ENCODE measurements at regions not wholly inside any gene's neighbourhood (a gene's known extent, or its start where the extent isn't known, plus 50 kb on each side); places are given as distances from the start of the nearest gene placed in this dataset.

DNA sequence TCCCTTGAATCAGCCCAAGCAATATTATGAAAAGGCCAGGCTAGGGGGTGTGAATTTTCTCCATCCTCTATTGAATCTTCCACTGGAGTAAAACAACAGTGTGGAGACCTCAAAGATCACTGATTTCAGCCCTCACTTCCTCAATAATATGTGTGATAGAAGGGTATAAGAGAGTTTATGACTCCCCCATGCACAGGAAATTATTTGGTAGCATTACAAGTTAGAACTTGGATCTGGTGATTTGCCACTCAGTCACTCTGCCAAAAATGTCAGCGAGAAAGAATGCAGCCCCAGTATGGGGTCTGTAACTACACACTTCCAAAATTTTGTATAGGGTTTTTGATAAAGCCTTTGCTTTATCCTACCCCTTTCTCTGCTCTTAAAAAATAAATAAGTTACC is 81.0 kb upstream of the KCNMB2 start:
- Histone ChIP-seq H4K8ac (ENCODE audit: low read depth, low read length) (no peak overlapping the region), H3K23ac (ENCODE audit: low read length) (no peak overlapping the region), H2AFZ (ENCODE audit: insufficient read depth, low read length, poor library complexity) (no peak overlapping the region), H2BK12ac (ENCODE audit: low read length) (no peak overlapping the region), H3K4me1 (ENCODE audit: control insufficient read depth in 1 of 2, insufficient read depth in 2 of 2, low read length in 2 of 2) (no peaks in the 10 kb centered on the region), H3K79me1 (ENCODE audit: low read length) (no peaks in the 10 kb centered on the region), H3K4me3 (ENCODE audit: low read depth, low read length) (no peak overlapping the region), H4K12ac (ENCODE audit: low read depth, low read length) (no peak overlapping the region), H3K36me3 (ENCODE audit: control insufficient read depth in 1 of 2, insufficient read depth in 2 of 2, low read length in 2 of 2) (no peaks in the 10 kb centered on the region), H2BK120ac (ENCODE audit: insufficient read depth, low read length, poor library complexity) (no peak overlapping the region), H4K91ac (ENCODE audit: low read depth, low read length) (no peak overlapping the region), H3K27ac (ENCODE audit: low read depth, low read length) (no peak overlapping the region), H3K4ac (ENCODE audit: low read depth, low read length) (no peak overlapping the region), H3K14ac (ENCODE audit: low read length) (no peak overlapping the region), H3K27me3 (ENCODE audit: insufficient read depth, low read length) (no peaks in the 10 kb centered on the region), H2BK5ac (ENCODE audit: low read depth, low read length, poor library complexity) (no peak overlapping the region), H3K18ac (ENCODE audit: low read length) (no peak overlapping the region), H3K9me3 (ENCODE audit: insufficient read depth, low read depth, low read length) (no peaks in the 10 kb centered on the region), H2AK5ac (ENCODE audit: low read length) (no peak overlapping the region), H3K4me2 (ENCODE audit: low read length) (no peak overlapping the region), H3K9ac (ENCODE audit: low read length) (no peak overlapping the region), H3K79me2 (ENCODE audit: control insufficient read depth, insufficient read depth, low read length, poor library complexity) (no peaks in the 10 kb centered on the region)
- DNase-seq: no peak
- WGBS (ENCODE audit: extremely low coverage, insufficient coverage, insufficient read length): no CpG with 5 or more reads among the region's 1 CpG

DNA sequence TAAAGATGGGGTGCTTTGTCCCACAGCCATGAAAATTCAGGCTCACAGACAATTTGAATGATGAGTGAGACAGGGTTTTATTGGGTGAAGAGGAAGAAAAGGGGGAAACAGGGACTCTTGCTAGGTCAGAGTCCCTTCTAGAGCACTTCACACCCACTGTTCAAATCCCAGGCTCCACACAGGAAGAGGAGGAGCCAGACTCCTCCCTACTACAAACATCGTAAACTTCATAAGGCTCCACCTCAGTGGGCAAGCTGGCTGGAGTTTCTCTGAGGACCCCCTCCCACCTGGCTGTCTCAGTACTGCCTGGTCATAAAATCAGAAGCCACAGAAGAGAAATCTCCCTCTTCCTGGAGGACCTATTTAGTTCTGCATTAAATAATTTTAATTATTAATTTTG is 80.3 kb upstream of the KCNMB2 start:
- no peak overlapping the region for H4K91ac ChIP-seq (ENCODE audit: low read depth, low read length)
- H3K27me3 ChIP-seq (ENCODE audit: insufficient read depth, low read length): no peaks in the 10 kb centered on the region
- WGBS (ENCODE audit: extremely low coverage, insufficient coverage, insufficient read length): no CpG with 5 or more reads among the region's 1 CpG
- H4K8ac ChIP-seq (ENCODE audit: low read depth, low read length): no peak overlapping the region
- H3K4me1 ChIP-seq (ENCODE audit: control insufficient read depth in 1 of 2, insufficient read depth in 2 of 2, low read length in 2 of 2): no peaks in the 10 kb centered on the region
- no peaks in the 10 kb centered on the region for H3K9me3 ChIP-seq (ENCODE audit: insufficient read depth, low read depth, low read length)
- H2AK5ac ChIP-seq (ENCODE audit: low read length): no peak overlapping the region
- no peak overlapping the region for H4K12ac ChIP-seq (ENCODE audit: low read depth, low read length)
- H3K14ac ChIP-seq (ENCODE audit: low read length): no peak overlapping the region
- no peaks in the 10 kb centered on the region for H3K36me3 ChIP-seq (ENCODE audit: control insufficient read depth in 1 of 2, insufficient read depth in 2 of 2, low read length in 2 of 2)
- no peak overlapping the region for H3K23ac ChIP-seq (ENCODE audit: low read length)
- no peak overlapping the region for H3K9ac ChIP-seq (ENCODE audit: low read length)
- H3K4me2 ChIP-seq (ENCODE audit: low read length): no peak overlapping the region
- H3K4me3 ChIP-seq (ENCODE audit: low read depth, low read length): no peak overlapping the region
- no peaks in the 10 kb centered on the region for H3K79me2 ChIP-seq (ENCODE audit: control insufficient read depth, insufficient read depth, low read length, poor library complexity)
- no peak overlapping the region for H2BK5ac ChIP-seq (ENCODE audit: low read depth, low read length, poor library complexity)
- H2BK12ac ChIP-seq (ENCODE audit: low read length): no peak overlapping the region
- no peak overlapping the region for H3K27ac ChIP-seq (ENCODE audit: low read depth, low read length)
- DNase-seq: no peak
- H2AFZ ChIP-seq (ENCODE audit: insufficient read depth, low read length, poor library complexity): no peak overlapping the region
- no peak overlapping the region for H3K18ac ChIP-seq (ENCODE audit: low read length)
- no peak overlapping the region for H3K4ac ChIP-seq (ENCODE audit: low read depth, low read length)
- H2BK120ac ChIP-seq (ENCODE audit: insufficient read depth, low read length, poor library complexity): no peak overlapping the region
- H3K79me1 ChIP-seq (ENCODE audit: low read length): no peaks in the 10 kb centered on the region

DNA sequence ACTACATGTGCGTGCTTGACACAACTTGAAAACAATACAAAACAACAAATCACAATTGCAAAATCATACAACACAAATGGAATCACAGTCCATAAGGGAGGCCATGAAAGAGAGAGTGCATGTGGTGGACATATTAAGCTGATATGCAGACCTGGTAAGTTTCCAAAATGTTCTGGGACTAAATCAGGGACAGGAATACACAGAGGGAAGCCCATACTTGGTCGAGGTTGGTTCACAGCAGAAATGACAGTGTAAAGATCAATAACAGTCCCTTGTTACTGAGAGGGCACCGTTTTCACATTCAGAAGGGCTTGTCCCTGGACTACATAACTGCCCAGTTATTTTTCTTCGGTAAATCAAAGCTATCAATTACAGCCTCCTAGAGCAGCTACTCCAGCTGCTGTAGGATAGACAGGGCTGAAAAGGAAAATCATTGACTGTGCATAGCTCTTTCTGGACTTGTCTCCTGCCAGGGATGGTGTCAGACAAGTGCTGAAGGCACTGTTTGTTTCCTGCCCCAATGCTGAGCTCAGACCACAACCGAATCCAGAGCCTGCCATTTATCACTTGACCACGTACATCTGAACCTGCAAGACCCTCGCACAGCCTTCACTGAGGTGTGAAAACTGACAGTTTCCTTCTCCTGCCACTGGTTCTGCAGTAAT is 79.5 kb upstream of the KCNMB2 start:
- no peak overlapping the region for H3K4ac ChIP-seq (ENCODE audit: low read depth, low read length)
- no peak overlapping the region for H4K91ac ChIP-seq (ENCODE audit: low read depth, low read length)
- no peak overlapping the region for H2BK120ac ChIP-seq (ENCODE audit: insufficient read depth, low read length, poor library complexity)
- no peak overlapping the region for H2AFZ ChIP-seq (ENCODE audit: insufficient read depth, low read length, poor library complexity)
- no peak overlapping the region for H2BK12ac ChIP-seq (ENCODE audit: low read length)
- no peaks in the 10 kb centered on the region for H3K4me1 ChIP-seq (ENCODE audit: control insufficient read depth in 1 of 2, insufficient read depth in 2 of 2, low read length in 2 of 2)
- no peak overlapping the region for H2BK5ac ChIP-seq (ENCODE audit: low read depth, low read length, poor library complexity)
- no peak overlapping the region for H3K18ac ChIP-seq (ENCODE audit: low read length)
- no peak overlapping the region for H3K14ac ChIP-seq (ENCODE audit: low read length)
- no peak overlapping the region for H4K8ac ChIP-seq (ENCODE audit: low read depth, low read length)
- DNase-seq: no peak
- H3K4me3 ChIP-seq (ENCODE audit: low read depth, low read length): no peak overlapping the region
- no peaks in the 10 kb centered on the region for H3K27me3 ChIP-seq (ENCODE audit: insufficient read depth, low read length)
- H3K79me2 ChIP-seq (ENCODE audit: control insufficient read depth, insufficient read depth, low read length, poor library complexity): no peaks in the 10 kb centered on the region
- no peaks in the 10 kb centered on the region for H3K36me3 ChIP-seq (ENCODE audit: control insufficient read depth in 1 of 2, insufficient read depth in 2 of 2, low read length in 2 of 2)
- H3K79me1 ChIP-seq (ENCODE audit: low read length): no peaks in the 10 kb centered on the region
- no peaks in the 10 kb centered on the region for H3K9me3 ChIP-seq (ENCODE audit: insufficient read depth, low read depth, low read length)
- no peak overlapping the region for H4K12ac ChIP-seq (ENCODE audit: low read depth, low read length)
- H3K23ac ChIP-seq (ENCODE audit: low read length): no peak overlapping the region
- no peak overlapping the region for H3K27ac ChIP-seq (ENCODE audit: low read depth, low read length)
- WGBS (ENCODE audit: extremely low coverage, insufficient coverage, insufficient read length): no CpG with 5 or more reads among the region's 7 CpGs
- no peak overlapping the region for H3K4me2 ChIP-seq (ENCODE audit: low read length)
- H3K9ac ChIP-seq (ENCODE audit: low read length): no peak overlapping the region
- no peak overlapping the region for H2AK5ac ChIP-seq (ENCODE audit: low read length)

DNA sequence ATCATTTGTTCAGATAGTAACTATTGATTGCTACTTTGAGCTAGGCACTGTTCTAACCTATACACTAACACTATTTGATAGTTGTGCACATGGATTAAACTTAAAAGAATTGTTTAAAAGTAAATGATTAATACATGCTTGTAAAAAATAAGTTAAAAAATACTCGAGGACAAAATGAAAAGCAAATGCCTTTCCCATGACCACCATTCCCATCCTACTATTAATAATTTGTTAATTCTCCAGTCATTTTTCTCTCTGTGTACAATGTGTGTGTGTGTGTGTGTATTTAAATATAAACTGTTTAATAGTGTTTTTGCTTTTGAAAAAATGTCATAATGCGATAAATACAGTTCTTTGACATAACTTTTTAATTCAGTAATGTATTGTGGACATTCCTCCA is 78.7 kb upstream of the KCNMB2 start:
- Histone ChIP-seq H3K9me3 (ENCODE audit: insufficient read depth, low read depth, low read length) (no peaks in the 10 kb centered on the region), H4K91ac (ENCODE audit: low read depth, low read length) (no peak overlapping the region), H3K4me1 (ENCODE audit: control insufficient read depth in 1 of 2, insufficient read depth in 2 of 2, low read length in 2 of 2) (no peaks in the 10 kb centered on the region), H3K4me3 (ENCODE audit: low read depth, low read length) (no peak overlapping the region), H3K79me2 (ENCODE audit: control insufficient read depth, insufficient read depth, low read length, poor library complexity) (no peaks in the 10 kb centered on the region), H3K4ac (ENCODE audit: low read depth, low read length) (no peak overlapping the region), H2BK12ac (ENCODE audit: low read length) (no peak overlapping the region), H2BK120ac (ENCODE audit: insufficient read depth, low read length, poor library complexity) (no peak overlapping the region), H4K8ac (ENCODE audit: low read depth, low read length) (no peak overlapping the region), H3K9ac (ENCODE audit: low read length) (no peak overlapping the region), H3K18ac (ENCODE audit: low read length) (no peak overlapping the region), H2BK5ac (ENCODE audit: low read depth, low read length, poor library complexity) (no peak overlapping the region), H3K4me2 (ENCODE audit: low read length) (no peak overlapping the region), H3K23ac (ENCODE audit: low read length) (no peak overlapping the region), H3K36me3 (ENCODE audit: control insufficient read depth in 1 of 2, insufficient read depth in 2 of 2, low read length in 2 of 2) (no peaks in the 10 kb centered on the region), H3K14ac (ENCODE audit: low read length) (no peak overlapping the region), H2AK5ac (ENCODE audit: low read length) (no peak overlapping the region), H2AFZ (ENCODE audit: insufficient read depth, low read length, poor library complexity) (no peak overlapping the region), H3K79me1 (ENCODE audit: low read length) (no peaks in the 10 kb centered on the region), H4K12ac (ENCODE audit: low read depth, low read length) (no peak overlapping the region), H3K27ac (ENCODE audit: low read depth, low read length) (no peak overlapping the region), H3K27me3 (ENCODE audit: insufficient read depth, low read length) (no peaks in the 10 kb centered on the region)
- no CpG with 5 or more reads among the region's 2 CpGs for WGBS (ENCODE audit: extremely low coverage, insufficient coverage, insufficient read length)
- DNase-seq: no peak

Data from trophoblast cell (in vitro differentiated cells and primary cell).